GM19324 (cell line): ENCODE measurements at regions not wholly inside any gene's neighbourhood (a gene's known extent, or its start where the extent isn't known, plus 50 kb on each side); places are given as distances from the start of the nearest gene placed in this dataset.

Experiments
- ATAC-seq: cut with Tn5 transposase; IDR thresholded peaks from one replicate; pipeline ENCODE4 v1.9.1; 2021; ENCODE audit warnings: mild to moderate bottlenecking, moderate library complexity; ENCODE audit not compliant: unreplicated experiment, low FRiP score

- no peak for ATAC-seq
These were observed 186.8 kb upstream of the PARP11 start for GRCh38 chr12:4059898-4060568.

GRCh38 chr12:4056910-4057845, 184.0 kb upstream of the PARP11 start:
- no peak for ATAC-seq

- ATAC-seq = no peak
These were observed 181.4 kb upstream of the PARP11 start for GRCh38 chr12:4054630-4055029.

- ATAC-seq = no peak
These were observed 179.5 kb upstream of the PARP11 start for GRCh38 chr12:4052691-4053090.

- no peak for ATAC-seq
These were observed 178.4 kb upstream of the PARP11 start for GRCh38 chr12:4051596-4051995.

- no peak for ATAC-seq
These were observed 177.1 kb upstream of the PARP11 start for GRCh38 chr12:4050340-4050739.

GRCh38 chr12:4049298-4050080, 176.3 kb upstream of the PARP11 start:
- ATAC-seq = no peak

- no peak for ATAC-seq
These were observed 174.2 kb upstream of the PARP11 start for GRCh38 chr12:4047421-4047820.

GRCh38 chr12:4046495-4046840, 173.3 kb upstream of the PARP11 start:
- ATAC-seq = no peak

- ATAC-seq = no peak
These were observed 172.7 kb upstream of the PARP11 start for GRCh38 chr12:4045786-4046494.

GRCh38 chr12:4044736-4045730, 171.8 kb upstream of the PARP11 start:
- no peak for ATAC-seq

GRCh38 chr12:4044101-4044500, 170.9 kb upstream of the PARP11 start:
- ATAC-seq = no peak

GRCh38 chr12:4041187-4041885, 168.1 kb upstream of the PARP11 start:
- no peak for ATAC-seq

GRCh38 chr12:4039931-4040330, 166.7 kb upstream of the PARP11 start:
- no peak for ATAC-seq

GRCh38 chr12:4037747-4038312, 164.6 kb upstream of the PARP11 start:
- no peak for ATAC-seq

GRCh38 chr12:4036671-4037271, 163.6 kb upstream of the PARP11 start:
- no peak for ATAC-seq

GRCh38 chr12:4034921-4035320, 161.7 kb upstream of the PARP11 start:
- no peak for ATAC-seq
